IPS-18a (cell line): ENCODE measurements at regions not wholly inside any gene's neighbourhood (a gene's known extent, or its start where the extent isn't known, plus 50 kb on each side); places are given as distances from the start of the nearest gene placed in this dataset.

Source experiments
- H3K27ac ChIP-seq: one replicate; pipeline ENCODE4 v1.5.1; 2013; ENCODE audit warnings: low read length
- H3K27me3 ChIP-seq: one replicate; pipeline ENCODE4 v1.6.1; 2013; ENCODE audit warnings: mild to moderate bottlenecking, low read length; ENCODE audit not compliant: control insufficient read depth, insufficient read depth
- H3K36me3 ChIP-seq: one replicate; pipeline ENCODE4 v1.6.1; 2013; ENCODE audit warnings: low read depth, low read length; ENCODE audit not compliant: control insufficient read depth
- H3K4me1 ChIP-seq: one replicate; pipeline ENCODE4 v1.6.1; 2013; ENCODE audit warnings: low read depth, low read length; ENCODE audit not compliant: control insufficient read depth
- H3K4me3 ChIP-seq: one replicate; pipeline ENCODE4 v1.5.1; 2013; ENCODE audit warnings: low read length
- H3K9ac ChIP-seq: one replicate; pipeline ENCODE4 v1.6.1; 2013; ENCODE audit warnings: mild to moderate bottlenecking, low read length, moderate library complexity
- H3K9me3 ChIP-seq: one replicate; pipeline ENCODE4 v1.6.1; 2013; ENCODE audit warnings: low read depth, low read length; ENCODE audit not compliant: control insufficient read depth

DNA sequence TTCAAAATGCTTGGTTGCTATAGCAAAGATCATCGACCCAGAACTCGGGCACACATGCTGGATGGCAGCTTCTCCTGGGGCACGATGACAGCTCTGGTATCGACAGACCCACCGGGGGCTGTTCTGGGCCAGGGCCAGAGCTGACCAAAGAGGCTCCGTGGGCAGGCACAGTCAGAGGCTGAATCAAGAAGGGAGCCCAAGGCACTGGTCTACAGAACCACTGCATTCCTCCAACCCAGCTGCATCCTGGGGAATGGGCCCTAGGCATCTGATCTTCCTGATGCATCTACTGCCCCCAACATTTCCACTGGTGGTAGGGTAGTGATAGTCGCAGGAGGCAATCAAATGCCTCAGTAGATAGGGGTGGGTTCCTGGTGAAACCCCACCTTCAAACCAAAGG is 470.3 kb downstream of the TBC1D22A start:
- Histone ChIP-seq H3K27me3 (no peaks in the 10 kb centered on the region), H3K4me1 (no peaks in the 10 kb centered on the region), H3K27ac (no peak overlapping the region), H3K9me3 (peaks cover 79% of the 10 kb centered on the region), H3K36me3 (no peaks in the 10 kb centered on the region), H3K9ac (no peak overlapping the region), H3K4me3 (no peak overlapping the region)

DNA sequence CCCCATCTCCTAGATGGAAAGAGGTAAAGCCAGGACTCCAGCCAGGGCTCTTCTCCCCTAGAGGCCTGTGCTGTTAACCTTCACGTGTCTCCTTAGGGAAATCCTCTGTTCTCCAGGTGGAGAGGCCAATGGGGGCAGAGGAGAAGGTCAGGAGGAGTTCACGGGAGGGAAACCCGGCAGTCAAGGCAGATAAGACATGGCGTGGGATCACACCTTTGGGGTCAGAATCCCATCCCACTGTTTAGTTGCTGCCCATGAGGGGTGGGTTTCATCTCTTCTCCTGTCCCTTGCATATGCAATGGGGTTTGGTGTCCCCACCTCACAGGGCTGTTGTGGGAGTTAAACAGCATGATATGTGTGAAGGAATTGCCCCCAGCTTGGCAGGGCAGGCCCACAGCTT is 469.7 kb downstream of the TBC1D22A start:
- no peak overlapping the region for H3K9ac ChIP-seq
- H3K4me3 ChIP-seq = no peak overlapping the region
- H3K9me3 ChIP-seq = peaks cover 79% of the 10 kb centered on the region
- no peaks in the 10 kb centered on the region for H3K4me1 ChIP-seq
- no peaks in the 10 kb centered on the region for H3K27me3 ChIP-seq
- H3K27ac ChIP-seq = no peak overlapping the region
- H3K36me3 ChIP-seq = no peaks in the 10 kb centered on the region

DNA sequence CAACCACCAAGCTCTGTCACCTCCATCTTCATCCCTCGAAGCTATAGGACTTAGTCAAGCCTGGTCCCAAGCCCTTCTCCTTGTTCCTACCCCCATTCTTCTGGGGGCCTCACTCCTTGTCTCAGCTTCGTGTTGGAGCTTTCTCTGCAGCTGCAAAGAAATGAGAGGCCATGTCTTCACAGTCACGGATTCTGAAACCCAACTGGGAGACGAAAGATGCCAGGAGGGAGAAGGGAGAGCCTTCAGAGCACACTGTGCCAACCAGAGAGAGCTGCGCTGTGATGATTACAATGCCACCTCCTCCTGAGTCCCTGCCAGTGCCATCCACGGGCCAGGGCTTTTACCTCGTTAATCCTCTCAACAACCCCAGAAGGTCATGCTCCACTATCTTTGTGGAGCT is 469.3 kb downstream of the TBC1D22A start:
- H3K4me3 ChIP-seq = no peak overlapping the region
- no peak overlapping the region for H3K27ac ChIP-seq
- peaks cover 74% of the 10 kb centered on the region for H3K9me3 ChIP-seq
- no peak overlapping the region for H3K9ac ChIP-seq
- H3K27me3 ChIP-seq = no peaks in the 10 kb centered on the region
- no peaks in the 10 kb centered on the region for H3K4me1 ChIP-seq
- H3K36me3 ChIP-seq = no peaks in the 10 kb centered on the region

DNA sequence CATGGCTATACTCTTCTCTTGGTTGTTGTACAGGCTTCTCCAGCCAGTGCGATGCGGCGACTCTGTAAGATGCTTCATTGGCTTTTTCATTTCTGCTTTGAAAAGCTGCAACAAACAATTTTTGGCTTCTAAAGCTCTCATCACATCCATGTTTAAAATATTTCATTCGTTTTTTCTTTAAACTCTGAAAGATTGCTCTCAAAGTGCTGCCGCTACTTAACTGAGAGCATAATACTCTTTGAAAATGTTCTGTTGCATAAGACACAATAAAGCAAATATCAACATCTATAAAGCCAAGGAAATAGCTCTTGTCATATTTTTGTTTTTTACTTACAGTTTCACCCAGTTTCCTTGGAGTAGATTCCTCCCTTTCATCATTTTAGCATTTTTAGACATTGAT is 468.3 kb downstream of the TBC1D22A start:
- H3K4me1 ChIP-seq = no peaks in the 10 kb centered on the region

DNA sequence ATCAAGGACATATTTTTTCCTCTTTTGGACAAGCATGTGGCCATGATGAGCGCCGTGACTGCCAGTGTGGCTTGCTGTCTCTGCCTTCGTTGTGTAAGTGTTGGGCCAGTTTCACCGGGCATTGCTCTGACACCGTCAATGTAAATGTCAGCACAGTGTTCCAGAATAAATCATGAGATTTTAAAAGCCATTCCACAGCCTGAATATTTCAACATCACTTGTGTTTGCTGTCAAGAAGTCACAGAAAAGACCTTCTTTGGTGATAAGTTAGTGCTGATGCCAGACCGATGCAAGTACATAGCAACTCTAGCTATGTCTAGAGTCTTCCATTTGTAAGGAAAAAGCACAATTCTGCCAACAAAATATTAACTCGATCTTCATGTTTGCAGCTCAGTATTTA is 467.8 kb downstream of the TBC1D22A start:
- Histone ChIP-seq H3K4me1 (no peaks in the 10 kb centered on the region), H3K9me3 (peaks cover 66% of the 10 kb centered on the region), H3K27ac (no peak overlapping the region), H3K36me3 (no peaks in the 10 kb centered on the region), H3K4me3 (no peak overlapping the region), H3K9ac (no peak overlapping the region), H3K27me3 (no peaks in the 10 kb centered on the region)

More for the DNA sequence above, 468.3 kb downstream of the TBC1D22A start:
- Histone ChIP-seq H3K36me3 (no peaks in the 10 kb centered on the region), H3K9me3 (peaks cover 70% of the 10 kb centered on the region), H3K27me3 (no peaks in the 10 kb centered on the region), H3K4me3 (no peak overlapping the region), H3K9ac (no peak overlapping the region), H3K27ac (no peak overlapping the region)

DNA sequence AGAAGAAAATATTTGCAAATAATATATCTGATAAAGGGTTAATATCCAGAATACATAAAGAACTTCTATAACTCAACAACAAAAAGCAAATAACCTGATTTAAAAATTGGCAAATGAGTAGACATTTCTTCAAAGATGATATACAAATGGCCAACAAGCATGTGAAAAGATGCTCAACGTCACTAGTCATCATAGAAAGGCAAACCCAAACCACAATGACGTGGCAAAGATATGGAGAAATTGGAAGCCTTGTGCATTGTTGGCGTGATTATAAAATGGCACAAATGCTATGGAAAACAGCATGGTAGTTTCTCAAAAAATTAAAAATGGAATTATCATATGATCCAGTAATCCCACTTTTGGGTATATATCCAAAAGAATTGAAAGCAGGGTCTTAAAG is 466.3 kb downstream of the TBC1D22A start:
- Histone ChIP-seq H3K4me1 (no peaks in the 10 kb centered on the region), H3K9me3 (peaks cover 64% of the 10 kb centered on the region), H3K27me3 (no peaks in the 10 kb centered on the region), H3K4me3 (no peak overlapping the region), H3K36me3 (no peaks in the 10 kb centered on the region), H3K27ac (no peak overlapping the region), H3K9ac (no peak overlapping the region)

DNA sequence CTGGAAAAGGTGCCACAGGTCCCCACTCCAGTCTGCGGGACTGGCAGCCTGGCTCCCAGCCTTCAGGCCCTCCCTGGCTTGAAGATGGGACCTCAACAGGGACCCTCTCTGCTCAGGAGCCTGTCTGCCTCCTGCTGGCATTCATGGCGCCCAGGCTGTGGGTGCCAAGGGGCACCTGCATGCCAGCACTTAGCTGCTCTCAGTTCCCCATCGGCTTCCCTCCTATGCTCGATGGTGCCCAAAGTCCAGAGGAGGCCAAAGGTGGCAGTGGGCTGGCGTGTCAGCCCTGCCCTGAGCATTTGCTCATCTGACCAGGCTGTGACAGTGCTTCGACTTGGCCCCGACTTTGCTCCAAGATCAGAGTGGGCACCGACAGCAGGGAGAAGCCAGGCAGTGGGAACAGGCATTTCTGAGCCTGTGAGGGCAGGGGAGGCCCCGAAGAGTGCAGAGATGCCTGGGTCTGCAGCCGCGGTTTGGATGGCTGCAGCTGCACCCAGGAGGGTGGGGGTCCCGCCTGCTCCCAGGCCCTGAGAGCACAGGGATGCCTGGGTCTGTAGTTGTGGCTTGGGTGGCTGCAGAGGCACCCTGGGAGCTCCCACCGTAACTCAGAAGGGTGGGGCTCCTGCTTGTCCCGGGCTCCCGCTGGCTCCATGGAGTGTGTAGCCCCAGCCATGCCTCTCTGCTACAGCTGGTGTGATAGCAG is 463.6 kb downstream of the TBC1D22A start:
- H3K36me3 ChIP-seq = no peaks in the 10 kb centered on the region
- no peak overlapping the region for H3K9ac ChIP-seq
- no peak overlapping the region for H3K4me3 ChIP-seq
- H3K27ac ChIP-seq = no peak overlapping the region
- no peaks in the 10 kb centered on the region for H3K4me1 ChIP-seq
- H3K9me3 ChIP-seq = peaks cover 52% of the 10 kb centered on the region
- H3K27me3 ChIP-seq = no peaks in the 10 kb centered on the region

DNA sequence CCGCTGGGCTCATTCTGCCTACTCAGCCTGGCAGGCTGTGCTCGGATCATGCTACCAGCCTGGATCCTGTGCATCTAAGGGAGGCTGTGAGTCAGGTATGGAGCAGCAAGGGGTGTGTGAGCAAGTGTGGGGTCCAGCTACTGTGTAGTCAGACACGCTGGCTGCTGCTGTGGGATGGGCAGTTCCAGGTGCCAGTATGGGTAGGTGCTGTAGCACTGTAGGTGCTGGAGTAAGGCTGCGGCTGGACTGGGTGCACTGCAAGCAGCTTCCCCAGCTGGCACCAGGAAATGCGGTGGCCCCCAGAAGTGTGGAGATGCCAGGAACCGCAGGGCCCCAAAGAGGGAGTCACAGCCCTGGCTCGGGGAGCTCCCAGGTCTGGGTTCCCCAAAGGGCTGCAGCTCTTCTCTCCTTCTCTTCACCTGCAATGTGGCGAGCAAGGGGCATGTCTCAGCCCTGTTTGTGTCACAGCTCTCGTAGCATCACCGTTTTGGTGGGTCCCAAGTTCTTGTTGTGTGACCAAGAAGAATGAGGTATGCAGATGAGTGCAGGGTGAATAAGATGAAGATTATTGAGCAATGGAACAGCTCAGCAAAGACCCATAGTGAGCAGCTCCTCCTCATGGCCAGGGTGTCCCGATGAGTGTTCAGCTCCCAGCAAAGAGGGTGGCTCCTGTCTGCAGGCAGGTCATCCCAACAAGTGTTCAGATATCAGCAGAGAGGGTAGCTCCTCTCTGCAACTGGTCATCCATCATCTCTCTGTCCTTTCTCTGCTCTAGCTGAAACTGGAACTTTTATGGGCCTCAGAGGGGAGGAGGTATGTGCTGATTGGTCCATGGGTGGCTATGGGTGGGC is 462.9 kb downstream of the TBC1D22A start:
- Histone ChIP-seq H3K27ac (no peak overlapping the region), H3K9me3 (peaks cover 53% of the 10 kb centered on the region), H3K27me3 (no peaks in the 10 kb centered on the region)

More for the DNA sequence above, 462.9 kb downstream of the TBC1D22A start:
- Histone ChIP-seq H3K36me3 (no peaks in the 10 kb centered on the region), H3K4me1 (no peaks in the 10 kb centered on the region), H3K4me3 (no peak overlapping the region), H3K9ac (no peak overlapping the region)
